Testis (tissue), 2 donors: ENCODE measurements at regions not wholly inside any gene's neighbourhood (a gene's known extent, or its start where the extent isn't known, plus 50 kb on each side); places are given as distances from the start of the nearest gene placed in this dataset.

Experiments used
- POLR2A ChIP-seq: fragments of 450-650 bp; IDR thresholded peaks from one replicate; pipeline ENCODE4 v1.6.1; 2017; ENCODE audit warnings: antibody characterized with exemption, mild to moderate bottlenecking, moderate library complexity
- TF ChIP-seq, protein P1 (sequence below), 3 experiments: fragments of 450-650 bp in 2 of 3; fragments of 200-600 bp in 1 of 3; sonication (generic) in 1 of 3; IDR thresholded peaks; one replicate each; pipeline ENCODE4 v1.5.1; 2016 to 2019; ENCODE audit warnings: antibody characterized with exemption in 3 of 3, mild to moderate bottlenecking in 2 of 3, moderate library complexity in 1 of 3

DNA sequence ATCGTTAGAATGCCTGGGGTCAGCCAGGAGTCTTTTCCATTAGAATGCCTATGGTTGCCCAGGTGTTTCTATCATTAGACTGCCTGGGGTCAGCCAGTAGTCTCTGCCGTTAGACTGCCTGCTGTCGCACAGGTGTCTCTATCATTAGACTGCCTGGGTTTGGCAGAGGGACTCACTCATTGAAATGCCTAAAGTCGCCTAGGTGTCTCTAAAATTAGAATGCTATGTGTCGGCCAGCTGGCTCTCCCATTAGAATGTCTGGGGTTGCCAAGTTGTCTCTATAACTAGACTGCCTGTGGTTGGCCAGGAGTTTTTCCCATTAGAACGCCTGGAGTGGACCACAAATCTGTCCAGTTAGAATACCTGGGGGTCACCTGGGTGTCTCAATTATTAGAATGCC, 2266.5 kb downstream of the TP53TG3F start:
- TF ChIP-seq, protein P1, sequence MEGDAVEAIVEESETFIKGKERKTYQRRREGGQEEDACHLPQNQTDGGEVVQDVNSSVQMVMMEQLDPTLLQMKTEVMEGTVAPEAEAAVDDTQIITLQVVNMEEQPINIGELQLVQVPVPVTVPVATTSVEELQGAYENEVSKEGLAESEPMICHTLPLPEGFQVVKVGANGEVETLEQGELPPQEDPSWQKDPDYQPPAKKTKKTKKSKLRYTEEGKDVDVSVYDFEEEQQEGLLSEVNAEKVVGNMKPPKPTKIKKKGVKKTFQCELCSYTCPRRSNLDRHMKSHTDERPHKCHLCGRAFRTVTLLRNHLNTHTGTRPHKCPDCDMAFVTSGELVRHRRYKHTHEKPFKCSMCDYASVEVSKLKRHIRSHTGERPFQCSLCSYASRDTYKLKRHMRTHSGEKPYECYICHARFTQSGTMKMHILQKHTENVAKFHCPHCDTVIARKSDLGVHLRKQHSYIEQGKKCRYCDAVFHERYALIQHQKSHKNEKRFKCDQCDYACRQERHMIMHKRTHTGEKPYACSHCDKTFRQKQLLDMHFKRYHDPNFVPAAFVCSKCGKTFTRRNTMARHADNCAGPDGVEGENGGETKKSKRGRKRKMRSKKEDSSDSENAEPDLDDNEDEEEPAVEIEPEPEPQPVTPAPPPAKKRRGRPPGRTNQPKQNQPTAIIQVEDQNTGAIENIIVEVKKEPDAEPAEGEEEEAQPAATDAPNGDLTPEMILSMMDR (IDR thresholded peaks at IDR 0.05): no peak
- TF ChIP-seq POLR2A: no peak
